KOPT-K1 (cell line): ENCODE measurements at regions not wholly inside any gene's neighbourhood (a gene's known extent, or its start where the extent isn't known, plus 50 kb on each side); places are given as distances from the start of the nearest gene placed in this dataset.

Source experiments
- H3K27ac ChIP-seq: fragments of 200-600 bp; sonication (generic); 2 replicates; pipeline ENCODE4 v1.5.1; 2016; ENCODE audit warnings: antibody characterized with exemption, mild to moderate bottlenecking, low read depth, low read length; ENCODE audit not compliant: poor library complexity, severe bottlenecking
- H3K36me3 ChIP-seq: fragments of 200-600 bp; sonication (generic); 2 replicates; pipeline ENCODE4 v1.5.1; 2017; ENCODE audit warnings: antibody characterized with exemption, mild to moderate bottlenecking, low read length, moderate library complexity; ENCODE audit not compliant: insufficient read depth
- H3K9me3 ChIP-seq: fragments of 200-600 bp; sonication (generic); 2 replicates; pipeline ENCODE4 v1.5.1; 2017; ENCODE audit warnings: antibody characterized with exemption, low read length, mild to moderate bottlenecking; ENCODE audit not compliant: insufficient read depth, poor library complexity, severe bottlenecking

GRCh38 chr13:87837522-87837921, 166.4 kb downstream of the SLITRK5 start:
- Histone ChIP-seq H3K9me3 (no peaks in the 10 kb centered on the region), H3K27ac (no peak overlapping the region), H3K36me3 (no peaks in the 10 kb centered on the region)

GRCh38 chr13:87837946-87838345, 166.8 kb downstream of the SLITRK5 start:
- Histone ChIP-seq H3K27ac (no peak overlapping the region), H3K9me3 (no peaks in the 10 kb centered on the region), H3K36me3 (no peaks in the 10 kb centered on the region)

GRCh38 chr13:87851410-87851809, 180.2 kb downstream of the SLITRK5 start:
- H3K36me3 ChIP-seq = no peaks in the 10 kb centered on the region
- H3K9me3 ChIP-seq = no peaks in the 10 kb centered on the region
- no peak overlapping the region for H3K27ac ChIP-seq

DNA sequence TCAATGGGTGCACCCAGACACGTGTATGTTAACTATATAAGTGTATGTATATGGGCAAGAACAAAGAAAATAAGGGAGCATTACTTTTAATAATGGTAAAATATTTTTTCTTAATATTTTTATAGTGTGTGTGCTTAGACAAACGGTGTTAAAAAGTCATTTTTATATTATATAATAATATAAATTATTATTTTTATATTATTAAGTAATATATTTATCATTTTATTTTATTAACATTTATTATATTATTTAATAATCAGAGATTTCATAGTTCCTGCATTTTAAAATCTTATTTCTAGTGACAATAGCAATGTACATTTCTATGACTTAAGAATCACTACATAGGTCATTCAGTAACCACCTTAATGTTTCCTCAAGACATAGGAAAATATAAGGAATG, 184.4 kb downstream of the SLITRK5 start:
- Histone ChIP-seq H3K9me3 (no peaks in the 10 kb centered on the region), H3K27ac (no peak overlapping the region), H3K36me3 (no peaks in the 10 kb centered on the region)

- Histone ChIP-seq H3K9me3 (no peaks in the 10 kb centered on the region), H3K27ac (no peak overlapping the region)
These were observed 188.1 kb downstream of the SLITRK5 start for GRCh38 chr13:87859261-87859660.

DNA sequence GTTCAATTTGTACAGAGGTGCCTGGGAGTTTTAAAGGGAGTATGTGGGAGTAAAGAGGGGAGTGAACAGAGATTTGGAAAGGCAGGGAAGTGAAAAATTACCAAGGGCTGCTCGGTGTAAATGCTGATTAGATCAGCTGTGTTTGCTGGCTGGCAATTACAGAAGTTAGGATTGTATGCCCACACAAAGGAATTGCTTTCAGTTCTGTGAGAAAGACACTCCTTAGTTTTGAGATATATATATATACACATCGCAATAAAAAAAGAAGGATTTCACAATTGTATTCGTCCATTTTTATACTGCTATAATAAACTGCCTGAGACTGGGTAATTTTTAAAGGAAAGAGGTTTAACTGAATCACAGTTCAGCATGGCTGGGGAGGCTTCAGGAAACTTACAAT, 196.3 kb downstream of the SLITRK5 start:
- no peak overlapping the region for H3K27ac ChIP-seq
- no peaks in the 10 kb centered on the region for H3K9me3 ChIP-seq
- no peaks in the 10 kb centered on the region for H3K36me3 ChIP-seq

More at GRCh38 chr13:87859261-87859660, 188.1 kb downstream of the SLITRK5 start:
- H3K36me3 ChIP-seq = no peaks in the 10 kb centered on the region

GRCh38 chr13:87868731-87869130, 197.6 kb downstream of the SLITRK5 start:
- H3K27ac ChIP-seq = no peak overlapping the region
- H3K36me3 ChIP-seq = no peaks in the 10 kb centered on the region
- H3K9me3 ChIP-seq = no peaks in the 10 kb centered on the region

GRCh38 chr13:87872813-87873212, 201.6 kb downstream of the SLITRK5 start:
- Histone ChIP-seq H3K9me3 (no peaks in the 10 kb centered on the region), H3K36me3 (no peaks in the 10 kb centered on the region), H3K27ac (no peak overlapping the region)

DNA sequence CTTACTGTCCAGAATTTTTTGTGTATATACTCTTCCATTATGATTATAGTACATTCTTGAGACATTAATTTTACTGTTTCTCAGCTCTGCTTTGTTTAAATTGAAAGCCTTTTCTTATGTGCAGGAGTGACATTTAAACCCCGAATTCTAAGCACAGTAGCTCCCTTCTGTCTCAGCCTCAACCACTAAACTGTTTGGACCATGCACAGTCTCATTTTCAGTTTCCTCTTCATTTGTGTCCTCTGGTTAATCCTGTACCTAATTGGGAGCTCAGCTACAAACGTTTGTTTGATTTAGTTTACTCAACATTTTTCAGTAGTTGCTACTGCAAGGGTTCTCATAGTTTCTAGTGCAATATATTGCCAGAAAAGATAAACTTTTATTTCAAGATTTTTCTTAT, 206.3 kb downstream of the SLITRK5 start:
- Histone ChIP-seq H3K27ac (no peak overlapping the region), H3K9me3 (no peaks in the 10 kb centered on the region), H3K36me3 (no peaks in the 10 kb centered on the region)

GRCh38 chr13:87878706-87879105, 207.5 kb downstream of the SLITRK5 start:
- Histone ChIP-seq H3K27ac (no peak overlapping the region), H3K9me3 (no peaks in the 10 kb centered on the region), H3K36me3 (no peaks in the 10 kb centered on the region)

GRCh38 chr13:87884884-87885283, 213.7 kb downstream of the SLITRK5 start:
- Histone ChIP-seq H3K36me3 (no peaks in the 10 kb centered on the region), H3K27ac (no peak overlapping the region), H3K9me3 (no peaks in the 10 kb centered on the region)

- H3K36me3 ChIP-seq = no peaks in the 10 kb centered on the region
- no peak overlapping the region for H3K27ac ChIP-seq
- H3K9me3 ChIP-seq = no peaks in the 10 kb centered on the region
These were observed 216.4 kb downstream of the SLITRK5 start for GRCh38 chr13:87887459-87888123.

- no peaks in the 10 kb centered on the region for H3K36me3 ChIP-seq
- H3K9me3 ChIP-seq = no peaks in the 10 kb centered on the region
These were observed 218.1 kb downstream of the SLITRK5 start for GRCh38 chr13:87889254-87889653.

DNA sequence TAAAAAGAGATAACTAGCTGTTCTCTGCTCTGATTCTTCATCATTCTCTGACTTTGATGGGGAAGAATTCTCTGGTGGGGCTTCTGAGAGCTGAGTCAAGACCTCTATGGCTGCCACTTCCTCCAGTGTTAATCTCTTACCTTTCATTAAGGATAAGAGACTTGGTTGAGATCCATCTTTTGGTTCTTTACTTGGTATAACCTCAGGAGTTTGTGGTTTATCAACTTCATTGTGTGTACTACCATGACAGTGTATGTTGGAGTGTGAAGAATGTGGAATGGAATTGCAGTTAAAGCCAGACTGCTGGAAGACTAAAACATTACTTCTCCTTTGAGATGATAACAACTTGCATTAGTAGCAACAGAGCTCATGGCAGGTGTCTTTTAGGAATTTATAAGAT, 222.0 kb downstream of the SLITRK5 start:
- Histone ChIP-seq H3K36me3 (no peaks in the 10 kb centered on the region), H3K27ac (no peak overlapping the region), H3K9me3 (no peaks in the 10 kb centered on the region)

More at GRCh38 chr13:87889254-87889653, 218.1 kb downstream of the SLITRK5 start:
- no peak overlapping the region for H3K27ac ChIP-seq

DNA sequence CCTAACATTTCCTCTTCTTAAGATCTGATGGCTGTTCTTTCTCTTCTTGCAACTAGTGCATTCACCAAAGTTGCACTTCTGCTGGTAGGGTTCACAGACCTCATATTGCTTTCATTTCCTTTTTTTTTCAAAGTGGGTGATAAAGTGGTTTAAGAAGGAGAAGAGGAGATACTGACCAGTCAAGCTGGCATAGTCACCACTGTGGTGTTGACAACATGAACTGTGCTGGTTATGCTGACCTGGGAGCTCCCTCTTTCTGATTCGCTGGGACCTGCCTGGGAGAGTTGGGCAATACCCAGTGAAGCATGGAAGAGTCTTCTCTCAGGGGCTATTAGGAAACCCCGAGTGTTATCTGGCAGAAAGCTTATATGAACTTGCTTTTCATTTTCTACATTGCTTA, 222.9 kb downstream of the SLITRK5 start:
- Histone ChIP-seq H3K27ac (no peak overlapping the region), H3K36me3 (no peaks in the 10 kb centered on the region), H3K9me3 (no peaks in the 10 kb centered on the region)

- no peaks in the 10 kb centered on the region for H3K9me3 ChIP-seq
- no peaks in the 10 kb centered on the region for H3K36me3 ChIP-seq
- H3K27ac ChIP-seq = no peak overlapping the region
These were observed 232.4 kb downstream of the SLITRK5 start for GRCh38 chr13:87903553-87903952.
